GM19238 (cell line): ENCODE measurements at regions not wholly inside any gene's neighbourhood (a gene's known extent, or its start where the extent isn't known, plus 50 kb on each side); places are given as distances from the start of the nearest gene placed in this dataset.

Experiments used
- DNase-seq: peaks from one replicate; pipeline ENCODE4 v3.0.0; 2011; ENCODE audit warnings: low spot score; ENCODE audit not compliant: insufficient read length

DNA sequence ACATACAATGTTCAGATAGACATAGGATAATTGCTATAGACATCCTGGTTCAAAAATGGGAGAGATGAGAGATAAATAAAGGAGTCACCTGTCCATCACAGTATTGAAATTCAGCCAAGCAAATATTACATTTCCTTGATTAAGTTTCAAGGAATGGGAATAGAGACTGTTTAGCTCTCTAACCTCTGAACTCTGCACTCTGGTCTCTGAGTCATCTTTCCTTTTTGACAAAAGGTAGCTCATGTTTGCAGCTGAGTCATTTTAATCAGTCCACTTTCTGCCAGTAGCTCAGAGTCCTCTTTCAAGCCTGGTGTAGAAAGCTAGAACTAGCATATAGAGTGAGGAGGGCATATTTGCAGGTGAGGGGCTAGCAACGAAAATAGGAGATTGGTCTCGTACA lies 51.4 kb upstream of the GJA8 start:
- no peak for DNase-seq

DNA sequence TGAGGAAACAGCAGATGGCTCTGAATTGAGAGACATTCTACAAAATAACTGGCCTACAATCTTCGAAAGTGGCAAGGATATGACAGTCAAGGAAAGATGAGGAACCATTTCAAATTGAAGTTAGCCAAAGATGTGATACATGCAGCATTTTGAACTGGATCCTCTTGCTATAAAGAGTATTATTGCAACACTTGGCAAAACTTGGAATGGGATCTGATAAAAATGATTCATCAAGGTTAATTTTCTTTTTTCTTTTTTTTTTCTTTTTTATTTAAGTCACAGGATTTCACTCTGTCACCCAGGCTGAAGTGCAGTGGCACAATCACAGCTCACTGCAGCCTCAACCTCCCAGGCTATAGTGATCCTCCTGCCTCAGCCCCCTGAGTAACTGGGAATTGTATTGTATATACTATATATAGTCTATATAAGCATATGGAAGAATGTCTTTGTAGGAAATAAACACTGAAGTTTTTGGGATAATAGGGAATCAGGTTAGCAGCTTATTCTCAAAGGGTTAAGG lies 49.8 kb upstream of the GJA8 start:
- DNase-seq: no peak
